GM12892 (cell line): ENCODE measurements at regions not wholly inside any gene's neighbourhood (a gene's known extent, or its start where the extent isn't known, plus 50 kb on each side); places are given as distances from the start of the nearest gene placed in this dataset.

Experiments used
- POLR2AphosphoS5 ChIP-seq: IDR thresholded peaks from 2 replicates; pipeline ENCODE4 v1.6.1; 2011; ENCODE audit warnings: low read depth, low read length, control low read depth
- TAF1 ChIP-seq: IDR thresholded peaks from 2 replicates; pipeline ENCODE4 v1.6.1; 2011; ENCODE audit warnings: low read depth, mild to moderate bottlenecking, control low read depth, low read length, borderline replicate concordance

GRCh38 chr4:84317513-84317912 is 181.6 kb downstream of the NKX6-1 start:
- TF ChIP-seq TAF1 (no peak), POLR2AphosphoS5 (no peak)
